HepG2 (cell line): ENCODE measurements at regions not wholly inside any gene's neighbourhood (a gene's known extent, or its start where the extent isn't known, plus 50 kb on each side); places are given as distances from the start of the nearest gene placed in this dataset.
A peak's percentile ranks its signal among the peaks of the same experiment; 100 is the strongest.

ENCODE experiments used
- GFI1 ChIP-seq: sonication (generic); formaldehyde crosslinking; IDR thresholded peaks from 2 replicates; pipeline ENCODE4 v1.5.0; 2020; ENCODE audit warnings: missing genetic modification reagents, mild to moderate bottlenecking, borderline replicate concordance
- HNF4G ChIP-seq, 2 experiments: sonication (generic) in 1 of 2; formaldehyde crosslinking in 1 of 2; IDR thresholded peaks; 2 replicates each; pipeline versions ENCODE4 v1.4.0 to v1.6.1; 2011 to 2020; ENCODE audit warnings: borderline replicate concordance in 2 of 2, low read depth in 2 of 2, mild to moderate bottlenecking in 2 of 2, low read length in 1 of 2, missing genetic modification reagents in 1 of 2, moderate library complexity in 1 of 2
- KDM1A ChIP-seq: IDR thresholded peaks from 2 replicates; pipeline ENCODE4 v1.6.1; 2016; ENCODE audit warnings: missing compliant biosample characterization
- PITX1 ChIP-seq: sonication (generic); formaldehyde crosslinking; IDR thresholded peaks from 2 replicates; pipeline ENCODE4 v1.5.1; 2020; ENCODE audit warnings: mild to moderate bottlenecking, missing genetic modification reagents
- PLRG1 ChIP-seq: fragments of 450-650 bp; conservative IDR thresholded peaks from 2 replicates; pipeline ENCODE4 v1.6.1; 2016
- PRDM4 ChIP-seq: sonication (generic); formaldehyde crosslinking; IDR thresholded peaks from 2 replicates; pipeline ENCODE4 v1.9.0; 2021; ENCODE audit warnings: missing genetic modification reagents, borderline replicate concordance
- SMARCE1 ChIP-seq: fragments of 450-650 bp; IDR thresholded peaks from 2 replicates; pipeline ENCODE4 v1.6.1; 2017; ENCODE audit warnings: borderline replicate concordance
- THYN1 ChIP-seq: sonication (generic); formaldehyde crosslinking; IDR thresholded peaks from 2 replicates; pipeline ENCODE4 v1.8.1; 2023; ENCODE audit warnings: low read depth, mild to moderate bottlenecking, moderate library complexity, missing genetic modification reagents, borderline replicate concordance
- TMF1 ChIP-seq: sonication (generic); formaldehyde crosslinking; IDR thresholded peaks from 2 replicates; pipeline ENCODE4 v1.8.1; 2022; ENCODE audit warnings: low read depth, missing genetic modification reagents
- ZNF263 ChIP-seq: sonication (generic); formaldehyde crosslinking; IDR thresholded peaks from 2 replicates; pipeline ENCODE4 v1.4.0; 2020; ENCODE audit warnings: missing genetic modification reagents
- ZNF496 ChIP-seq: sonication (generic); formaldehyde crosslinking; IDR thresholded peaks from 2 replicates; pipeline ENCODE4 v1.8.1; 2023; ENCODE audit warnings: mild to moderate bottlenecking, moderate library complexity, missing genetic modification reagents; ENCODE audit not compliant: insufficient replicate concordance
- ZNF577 ChIP-seq: sonication (generic); formaldehyde crosslinking; IDR thresholded peaks from 2 replicates; pipeline ENCODE4 v1.4.0; 2020; ENCODE audit warnings: mild to moderate bottlenecking, low read depth, missing genetic modification reagents, borderline replicate concordance
- TF ChIP-seq, protein P1 (sequence below): sonication (generic); formaldehyde crosslinking; IDR thresholded peaks from 2 replicates; pipeline ENCODE4 v1.5.1; 2020; ENCODE audit warnings: mild to moderate bottlenecking, missing genetic modification reagents
- TF ChIP-seq, protein P2 (sequence below): IDR thresholded peaks from 2 replicates; pipeline ENCODE4 v1.6.1; 2016; ENCODE audit warnings: missing biosample characterization, missing genetic modification reagents, low read depth
- TF ChIP-seq, protein P3 (sequence below): sonication (generic); formaldehyde crosslinking; IDR thresholded peaks from 2 replicates; pipeline ENCODE4 v1.4.0; 2020; ENCODE audit warnings: missing genetic modification reagents, borderline replicate concordance
- TF ChIP-seq, protein P4 (sequence below): sonication (generic); formaldehyde crosslinking; IDR thresholded peaks from 2 replicates; pipeline ENCODE4 v1.4.0; 2020; ENCODE audit warnings: missing genetic modification reagents, low read depth, mild to moderate bottlenecking, borderline replicate concordance

DNA sequence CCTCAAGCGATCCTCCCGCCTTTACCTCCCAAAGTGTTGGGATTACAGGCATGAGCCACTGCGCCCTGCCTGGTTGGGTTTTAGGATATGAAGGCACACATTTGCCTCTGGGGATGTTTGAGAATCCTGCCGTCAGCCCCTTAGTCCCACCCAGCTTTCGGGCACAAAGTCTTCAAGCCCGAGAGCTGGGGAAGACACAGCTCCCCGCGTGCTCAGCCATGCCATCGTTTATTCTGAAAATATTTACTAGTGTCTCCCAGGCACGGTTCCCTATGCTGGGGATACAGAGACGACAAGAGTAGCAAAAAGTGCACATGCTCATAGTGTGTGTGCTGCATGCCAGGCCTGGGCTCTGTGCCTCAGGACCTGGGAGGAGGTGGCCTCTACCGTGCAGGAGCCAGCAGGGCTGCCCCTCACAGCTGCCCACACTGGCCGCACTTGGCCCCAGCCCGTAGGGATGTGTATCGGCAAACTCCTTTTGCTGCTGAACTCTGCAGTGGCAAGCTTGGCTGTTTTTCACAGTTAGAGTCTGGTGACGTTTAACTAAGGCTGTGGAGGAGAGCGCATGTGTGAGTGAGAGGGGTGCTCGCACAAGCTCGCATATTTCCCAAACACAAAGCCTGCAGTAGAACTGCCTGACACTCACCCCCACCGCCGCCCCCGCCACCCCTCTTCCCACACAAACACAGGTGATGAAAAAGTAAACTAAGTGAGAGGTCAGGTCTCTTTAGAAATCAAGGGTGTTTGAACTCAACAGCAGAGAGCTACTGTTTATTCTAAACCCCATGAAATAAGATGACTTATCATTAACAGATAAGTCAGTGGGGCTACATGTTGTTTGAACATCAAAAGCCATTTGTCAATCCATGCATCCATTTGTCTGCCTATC, 266.4 kb downstream of the MRTFB start (continued):
- TF ChIP-seq, protein P1, sequence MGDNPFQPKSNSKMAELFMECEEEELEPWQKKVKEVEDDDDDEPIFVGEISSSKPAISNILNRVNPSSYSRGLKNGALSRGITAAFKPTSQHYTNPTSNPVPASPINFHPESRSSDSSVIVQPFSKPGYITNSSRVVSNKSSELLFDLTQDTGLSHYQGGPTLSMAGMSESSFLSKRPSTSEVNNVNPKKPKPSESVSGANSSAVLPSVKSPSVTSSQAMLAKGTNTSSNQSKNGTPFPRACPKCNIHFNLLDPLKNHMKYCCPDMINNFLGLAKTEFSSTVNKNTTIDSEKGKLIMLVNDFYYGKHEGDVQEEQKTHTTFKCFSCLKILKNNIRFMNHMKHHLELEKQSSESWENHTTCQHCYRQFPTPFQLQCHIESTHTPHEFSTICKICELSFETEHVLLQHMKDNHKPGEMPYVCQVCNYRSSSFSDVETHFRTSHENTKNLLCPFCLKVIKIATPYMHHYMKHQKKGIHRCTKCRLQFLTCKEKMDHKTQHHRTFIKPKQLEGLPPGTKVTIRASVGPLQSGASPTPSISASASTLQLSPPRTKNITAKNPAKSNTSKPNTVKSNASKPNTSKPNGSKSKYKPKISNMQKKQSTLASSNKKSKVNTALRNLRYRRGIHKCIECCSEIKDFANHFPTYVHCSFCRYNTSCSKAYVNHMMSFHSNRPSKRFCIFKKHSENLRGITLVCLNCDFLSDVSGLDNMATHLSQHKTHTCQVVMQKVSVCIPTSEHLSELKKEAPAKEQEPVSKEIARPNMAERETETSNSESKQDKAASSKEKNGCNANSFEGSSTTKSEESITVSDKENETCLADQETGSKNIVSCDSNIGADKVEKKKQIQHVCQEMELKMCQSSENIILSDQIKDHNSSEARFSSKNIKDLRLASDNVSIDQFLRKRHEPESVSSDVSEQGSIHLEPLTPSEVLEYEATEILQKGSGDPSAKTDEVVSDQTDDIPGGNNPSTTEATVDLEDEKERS (CRISPR knock-in tag), result no peak; the same call in 1 of the 2 replicates
- TF ChIP-seq THYN1 (no peak), ZNF263 (peak; percentile 66), ZNF496 (CRISPR knock-in tag) (no peak), SMARCE1 (no peak), PLRG1 (no peak), PITX1 (CRISPR knock-in tag) (peak; percentile 81), GFI1 (CRISPR knock-in tag) (no peak; the same call in 1 of the 2 replicates), HNF4G (IDR thresholded peaks at IDR 0.05; ENCODE audit: borderline replicate concordance, low read depth, low read length) (no peak), HNF4G (CRISPR knock-in tag; IDR thresholded peaks at IDR 0.05; ENCODE audit: borderline replicate concordance, low read depth) (no peak), ZNF577 (CRISPR knock-in tag) (no peak), KDM1A (no peak; the same call in 1 of the 2 replicates), PRDM4 (CRISPR knock-in tag) (no peak), TMF1 (CRISPR knock-in tag) (0 out of 2 replicates have a peak, but pooled peaks have one; percentile 33)
- TF ChIP-seq, protein P2, sequence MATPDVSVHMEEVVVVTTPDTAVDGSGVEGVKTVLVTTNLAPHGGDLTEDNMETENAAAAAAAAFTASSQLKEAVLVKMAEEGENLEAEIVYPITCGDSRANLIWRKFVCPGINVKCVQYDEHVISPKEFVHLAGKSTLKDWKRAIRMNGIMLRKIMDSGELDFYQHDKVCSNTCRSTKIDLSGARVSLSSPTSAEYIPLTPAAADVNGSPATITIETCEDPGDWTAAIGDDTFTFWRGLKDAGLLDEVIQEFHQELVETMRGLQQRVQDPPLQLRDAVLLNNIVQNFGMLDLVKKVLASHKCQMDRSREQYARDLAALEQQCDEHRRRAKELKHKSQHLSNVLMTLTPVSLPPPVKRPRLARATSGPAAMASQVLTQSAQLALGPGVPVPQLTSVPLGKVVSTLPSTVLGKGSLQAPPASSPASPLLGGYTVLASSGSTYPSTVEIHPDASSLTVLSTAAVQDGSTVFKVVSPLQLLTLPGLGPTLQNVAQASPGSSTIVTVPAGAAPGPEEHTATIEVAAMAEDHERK (CRISPR knock-in tag), result no peak
- TF ChIP-seq, protein P3, sequence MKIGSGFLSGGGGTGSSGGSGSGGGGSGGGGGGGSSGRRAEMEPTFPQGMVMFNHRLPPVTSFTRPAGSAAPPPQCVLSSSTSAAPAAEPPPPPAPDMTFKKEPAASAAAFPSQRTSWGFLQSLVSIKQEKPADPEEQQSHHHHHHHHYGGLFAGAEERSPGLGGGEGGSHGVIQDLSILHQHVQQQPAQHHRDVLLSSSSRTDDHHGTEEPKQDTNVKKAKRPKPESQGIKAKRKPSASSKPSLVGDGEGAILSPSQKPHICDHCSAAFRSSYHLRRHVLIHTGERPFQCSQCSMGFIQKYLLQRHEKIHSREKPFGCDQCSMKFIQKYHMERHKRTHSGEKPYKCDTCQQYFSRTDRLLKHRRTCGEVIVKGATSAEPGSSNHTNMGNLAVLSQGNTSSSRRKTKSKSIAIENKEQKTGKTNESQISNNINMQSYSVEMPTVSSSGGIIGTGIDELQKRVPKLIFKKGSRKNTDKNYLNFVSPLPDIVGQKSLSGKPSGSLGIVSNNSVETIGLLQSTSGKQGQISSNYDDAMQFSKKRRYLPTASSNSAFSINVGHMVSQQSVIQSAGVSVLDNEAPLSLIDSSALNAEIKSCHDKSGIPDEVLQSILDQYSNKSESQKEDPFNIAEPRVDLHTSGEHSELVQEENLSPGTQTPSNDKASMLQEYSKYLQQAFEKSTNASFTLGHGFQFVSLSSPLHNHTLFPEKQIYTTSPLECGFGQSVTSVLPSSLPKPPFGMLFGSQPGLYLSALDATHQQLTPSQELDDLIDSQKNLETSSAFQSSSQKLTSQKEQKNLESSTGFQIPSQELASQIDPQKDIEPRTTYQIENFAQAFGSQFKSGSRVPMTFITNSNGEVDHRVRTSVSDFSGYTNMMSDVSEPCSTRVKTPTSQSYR (CRISPR knock-in tag), result 0 out of 2 replicates have a peak, but pooled peaks have one; percentile 33
- TF ChIP-seq, protein P4, sequence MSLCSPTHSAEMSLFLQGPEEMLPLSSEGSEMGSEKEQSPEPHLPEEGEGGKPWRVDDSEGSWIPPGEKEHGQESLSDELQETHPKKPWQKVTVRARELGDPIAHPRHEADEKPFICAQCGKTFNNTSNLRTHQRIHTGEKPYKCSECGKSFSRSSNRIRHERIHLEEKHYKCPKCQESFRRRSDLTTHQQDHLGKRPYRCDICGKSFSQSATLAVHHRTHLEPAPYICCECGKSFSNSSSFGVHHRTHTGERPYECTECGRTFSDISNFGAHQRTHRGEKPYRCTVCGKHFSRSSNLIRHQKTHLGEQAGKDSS, result peak; percentile 53; the same call in 1 of the 2 replicates
